ENCODE measurements at regions not wholly inside any gene's neighbourhood (a gene's known extent, or its start where the extent isn't known, plus 50 kb on each side); places are given as distances from the start of the nearest gene placed in this dataset.

DNA sequence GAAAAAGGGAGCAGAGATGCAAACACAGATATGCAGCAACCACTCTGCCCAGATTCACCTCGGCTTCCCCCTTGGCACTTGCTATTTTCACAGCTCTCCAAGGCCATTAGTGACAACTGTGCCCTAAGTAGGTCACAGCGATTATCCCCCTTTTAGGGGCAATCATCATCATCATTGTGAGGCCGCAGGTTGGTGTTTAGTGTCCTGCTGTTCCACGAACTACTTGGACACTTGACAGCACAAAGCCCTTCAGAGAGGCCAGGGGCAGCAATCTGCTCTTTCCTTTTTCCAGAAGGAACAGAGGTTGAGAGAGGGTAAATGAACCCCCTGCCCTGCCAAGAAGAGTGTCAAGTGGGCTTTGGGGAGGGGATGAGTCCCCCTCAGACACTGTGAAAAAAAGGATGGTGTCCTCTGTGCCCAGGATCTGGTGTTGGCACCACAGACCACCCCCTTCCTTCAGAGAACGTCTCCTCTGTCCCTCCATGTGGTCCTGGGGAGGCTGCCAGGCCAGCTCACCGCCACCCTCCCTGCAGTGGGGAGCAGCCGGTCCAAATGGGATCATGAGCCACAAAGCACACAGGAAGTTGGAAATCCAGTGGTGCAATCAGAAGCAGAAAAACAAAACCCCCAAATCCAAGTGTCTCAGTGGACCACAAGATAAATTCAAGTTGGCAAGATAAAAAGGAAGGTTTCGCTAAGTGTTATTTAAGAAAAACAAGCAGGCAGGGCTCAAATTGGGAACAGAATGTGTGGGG, 78.4 kb upstream of the MED9 start:
- in situ Hi-C loops (cut with HindIII; ENCODE audit: low sequenced_read_pairs) = no loop called here
- TF ChIP-seq, protein P1, sequence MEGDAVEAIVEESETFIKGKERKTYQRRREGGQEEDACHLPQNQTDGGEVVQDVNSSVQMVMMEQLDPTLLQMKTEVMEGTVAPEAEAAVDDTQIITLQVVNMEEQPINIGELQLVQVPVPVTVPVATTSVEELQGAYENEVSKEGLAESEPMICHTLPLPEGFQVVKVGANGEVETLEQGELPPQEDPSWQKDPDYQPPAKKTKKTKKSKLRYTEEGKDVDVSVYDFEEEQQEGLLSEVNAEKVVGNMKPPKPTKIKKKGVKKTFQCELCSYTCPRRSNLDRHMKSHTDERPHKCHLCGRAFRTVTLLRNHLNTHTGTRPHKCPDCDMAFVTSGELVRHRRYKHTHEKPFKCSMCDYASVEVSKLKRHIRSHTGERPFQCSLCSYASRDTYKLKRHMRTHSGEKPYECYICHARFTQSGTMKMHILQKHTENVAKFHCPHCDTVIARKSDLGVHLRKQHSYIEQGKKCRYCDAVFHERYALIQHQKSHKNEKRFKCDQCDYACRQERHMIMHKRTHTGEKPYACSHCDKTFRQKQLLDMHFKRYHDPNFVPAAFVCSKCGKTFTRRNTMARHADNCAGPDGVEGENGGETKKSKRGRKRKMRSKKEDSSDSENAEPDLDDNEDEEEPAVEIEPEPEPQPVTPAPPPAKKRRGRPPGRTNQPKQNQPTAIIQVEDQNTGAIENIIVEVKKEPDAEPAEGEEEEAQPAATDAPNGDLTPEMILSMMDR (IDR thresholded peaks at IDR 0.05; ENCODE audit: low read depth, low read length, missing control alignments) = no peak
- H3K4me3 ChIP-seq (ENCODE audit: low read depth, low read length) = no peak overlapping the region
- no peak for DNase-seq (ENCODE audit: low read depth)

DNA sequence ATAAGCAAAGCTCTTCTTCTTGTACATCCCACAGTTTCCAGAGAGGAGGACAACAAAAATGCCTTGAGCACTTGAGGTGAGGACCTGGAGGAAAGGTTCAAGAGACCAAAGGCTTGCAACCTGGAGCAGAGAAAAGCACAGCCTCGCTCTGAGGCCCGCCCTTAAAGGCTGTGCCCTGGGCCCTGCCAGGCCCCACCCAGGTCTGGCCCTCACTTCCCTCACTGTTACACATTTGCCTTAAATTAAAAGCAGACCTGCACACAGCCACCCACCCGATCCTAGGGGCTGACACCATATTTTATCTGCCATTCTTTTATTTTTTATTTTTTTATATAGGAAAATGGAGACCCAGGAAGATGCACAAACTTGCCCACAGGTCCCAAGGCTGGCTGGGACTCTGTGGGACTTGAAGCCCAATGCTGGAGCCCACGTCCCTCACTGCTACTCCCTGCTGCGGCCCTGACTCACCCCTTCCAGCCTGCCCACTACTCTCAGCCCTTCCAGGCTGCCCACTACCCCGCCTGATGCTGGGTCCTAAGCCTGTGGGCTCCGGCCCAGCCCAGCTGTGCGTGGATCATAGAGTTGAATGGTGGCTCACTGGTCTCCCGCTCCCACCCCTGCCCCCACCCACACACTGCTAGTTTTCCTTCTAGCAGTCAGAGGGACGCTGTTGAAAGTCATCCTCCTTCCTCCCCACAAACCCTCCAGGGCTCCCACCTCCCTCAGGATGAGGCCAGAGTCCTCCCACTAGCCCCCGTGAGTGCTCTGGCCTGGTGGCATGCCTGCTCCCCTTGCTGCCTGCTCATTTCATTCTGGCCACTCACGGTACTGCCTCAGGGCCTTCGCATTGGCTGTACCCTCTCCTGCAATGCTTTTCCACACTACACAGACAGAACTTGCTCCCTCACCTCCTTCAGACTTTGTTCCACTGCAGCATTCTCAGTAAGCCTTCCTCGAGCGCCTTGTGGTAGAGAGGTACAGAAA, 77.6 kb upstream of the MED9 start:
- in situ Hi-C loops (cut with HindIII; ENCODE audit: low sequenced_read_pairs) = no loop called here
- TF ChIP-seq, protein P1 (IDR thresholded peaks at IDR 0.05; ENCODE audit: low read depth, low read length, missing control alignments) = no peak
- no peak for DNase-seq (ENCODE audit: low read depth)
- no peak overlapping the region for H3K4me3 ChIP-seq (ENCODE audit: low read depth, low read length)

DNA sequence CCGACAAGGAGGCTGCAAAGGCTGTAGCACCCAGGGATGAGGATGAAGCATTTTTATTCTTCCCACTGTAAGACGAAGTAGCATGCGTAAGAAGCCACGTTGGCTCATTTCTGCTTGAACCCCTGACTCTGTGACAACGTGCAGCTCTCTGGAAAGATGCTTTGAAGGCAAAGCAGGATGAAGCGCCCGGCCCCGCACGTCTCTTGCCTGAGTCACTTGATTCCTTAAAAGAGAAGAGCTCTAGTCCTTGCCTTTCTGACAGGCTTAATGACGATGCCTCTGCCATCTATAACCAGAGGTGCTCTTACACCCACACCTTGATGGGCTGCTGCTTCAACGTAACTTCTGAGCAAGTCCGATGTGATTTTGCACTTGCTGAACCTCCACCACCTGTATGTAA, 76.7 kb upstream of the MED9 start:
- DNase-seq (ENCODE audit: low read depth) = no peak
- TF ChIP-seq, protein P1 (IDR thresholded peaks at IDR 0.05; ENCODE audit: low read depth, low read length, missing control alignments) = no peak
- H3K4me3 ChIP-seq (ENCODE audit: low read depth, low read length) = no peak overlapping the region
- in situ Hi-C loops (cut with HindIII; ENCODE audit: low sequenced_read_pairs) = no loop called here

DNA sequence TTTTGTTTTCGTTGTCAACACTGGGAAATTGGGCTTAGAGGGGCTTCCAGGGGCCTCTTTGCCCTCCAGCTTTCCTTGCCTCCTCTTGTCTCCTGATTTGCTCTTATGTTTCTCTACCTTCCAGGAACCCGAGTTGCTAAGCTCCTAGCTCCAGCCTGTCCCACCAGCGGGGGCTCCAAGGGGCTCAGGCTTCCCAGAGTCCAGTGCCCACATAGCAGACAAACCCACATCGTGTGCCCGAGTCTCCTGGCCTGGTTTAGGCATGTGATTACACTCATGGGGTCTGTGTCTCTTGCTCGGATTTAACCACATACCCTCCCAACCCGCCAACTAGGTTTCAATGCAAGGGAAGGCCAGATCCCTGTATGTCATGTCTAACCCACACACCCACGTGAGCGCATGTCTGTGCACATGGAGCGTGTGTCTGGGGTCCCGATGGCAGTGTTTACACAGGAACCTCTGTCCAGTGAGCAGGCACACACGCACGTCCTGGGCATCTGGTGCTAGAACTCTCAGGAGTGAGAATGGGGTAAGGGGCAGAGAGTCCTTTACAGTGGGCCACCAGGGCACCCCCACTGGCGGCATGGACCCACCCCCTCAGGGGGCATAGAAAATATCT, 76.1 kb upstream of the MED9 start:
- in situ Hi-C loops (cut with HindIII; ENCODE audit: low sequenced_read_pairs) = no loop called here
- no peak overlapping the region for H3K4me3 ChIP-seq (ENCODE audit: low read depth, low read length)
- DNase-seq (ENCODE audit: low read depth) = no peak
- TF ChIP-seq, protein P1 (IDR thresholded peaks at IDR 0.05; ENCODE audit: low read depth, low read length, missing control alignments) = no peak

DNA sequence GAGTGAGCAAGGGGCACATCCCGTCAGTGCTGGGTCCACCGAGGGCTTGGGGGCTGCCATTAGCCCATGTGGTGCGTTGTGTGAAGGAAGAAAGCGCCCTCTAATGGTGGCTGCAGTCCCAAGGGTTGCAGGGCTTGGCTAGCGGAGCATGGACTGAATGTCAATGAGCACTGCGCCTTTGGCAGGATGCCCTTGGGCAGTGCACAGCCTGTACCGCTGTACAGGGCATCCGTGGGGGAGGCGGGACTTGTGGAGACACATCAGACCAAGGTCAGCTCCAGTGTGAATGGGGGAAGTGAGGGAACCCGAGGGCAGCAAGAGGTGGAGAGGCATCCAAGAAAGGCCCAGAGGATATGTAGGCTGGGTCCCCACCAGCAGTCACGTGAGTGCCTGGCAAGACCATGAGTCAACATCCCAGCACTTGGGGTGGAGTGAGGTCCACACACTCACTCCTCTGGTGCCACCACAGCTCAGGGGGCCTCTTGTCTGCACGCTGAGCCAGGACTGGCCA, 75.5 kb upstream of the MED9 start:
- H3K4me3 ChIP-seq (ENCODE audit: low read depth, low read length) = no peak overlapping the region
- TF ChIP-seq, protein P1 (IDR thresholded peaks at IDR 0.05; ENCODE audit: low read depth, low read length, missing control alignments) = peak; percentile 3
- in situ Hi-C loops (cut with HindIII; ENCODE audit: low sequenced_read_pairs) = no loop called here
- no peak for DNase-seq (ENCODE audit: low read depth)

DNA sequence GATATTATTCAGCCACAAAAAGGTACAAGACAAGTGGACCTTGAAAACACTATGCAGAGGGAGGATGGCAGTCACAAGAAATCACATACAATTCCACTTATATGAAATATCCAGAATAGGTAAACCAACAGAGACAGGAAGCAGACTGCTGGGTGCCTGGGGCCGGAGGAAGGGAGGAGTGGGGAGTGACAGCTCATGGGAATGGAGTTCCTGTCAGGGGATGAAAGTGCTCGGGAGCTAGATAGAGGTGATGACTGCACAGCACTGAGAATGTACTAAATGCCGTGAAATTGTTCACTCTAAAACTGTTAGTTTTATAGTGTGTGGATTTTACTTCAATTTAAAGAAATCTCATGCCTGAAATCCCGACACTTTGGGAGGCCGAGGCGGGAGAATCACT, 74.2 kb upstream of the MED9 start:
- H3K4me3 ChIP-seq (ENCODE audit: low read depth, low read length) = no peak overlapping the region
- TF ChIP-seq, protein P1 (IDR thresholded peaks at IDR 0.05; ENCODE audit: low read depth, low read length, missing control alignments) = no peak
- DNase-seq (ENCODE audit: low read depth) = no peak
- in situ Hi-C loops (cut with HindIII; ENCODE audit: low sequenced_read_pairs) = no loop called here
